Esophagus muscularis mucosa (tissue), 3 donors: ENCODE measurements at regions not wholly inside any gene's neighbourhood (a gene's known extent, or its start where the extent isn't known, plus 50 kb on each side); places are given as distances from the start of the nearest gene placed in this dataset.

Source experiments
- POLR2A ChIP-seq: fragments of 450-650 bp; IDR thresholded peaks from one replicate; pipeline ENCODE4 v1.6.1; 2017; ENCODE audit warnings: antibody characterized with exemption, moderate library complexity, mild to moderate bottlenecking, low read depth
- POLR2AphosphoS5 ChIP-seq, 2 donors: sonication (generic); formaldehyde crosslinking; IDR thresholded peaks; one replicate each; pipeline ENCODE4 v1.6.1; 2017; ENCODE audit warnings: antibody characterized with exemption in 2 of 2
- TF ChIP-seq, protein P1 (sequence below), 3 experiments: fragments of 200-600 bp in 2 of 3; fragments of 450-650 bp in 1 of 3; sonication (generic) in 2 of 3; IDR thresholded peaks; one replicate each; pipeline ENCODE4 v1.5.1; 2017 to 2019; ENCODE audit warnings: antibody characterized with exemption in 3 of 3, mild to moderate bottlenecking in 2 of 3, moderate library complexity in 1 of 3

DNA sequence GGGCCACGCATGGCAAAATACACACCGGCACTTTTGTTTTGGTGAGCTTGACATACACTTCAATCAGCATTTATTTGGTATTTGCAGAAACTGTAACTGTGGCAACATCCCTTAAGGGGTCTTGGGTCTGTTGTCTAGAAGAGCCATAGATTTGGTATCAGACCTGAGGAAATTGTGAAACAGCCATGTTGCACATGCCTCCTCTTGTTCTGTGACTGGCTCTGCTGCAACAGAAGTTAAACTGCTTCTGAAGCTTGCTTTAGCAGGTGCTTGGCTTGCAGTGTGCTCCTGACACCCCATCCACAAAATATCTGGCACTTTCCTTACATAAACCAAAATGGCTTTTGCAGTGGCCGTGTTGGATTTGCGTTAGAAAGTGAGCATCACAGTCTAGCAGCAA lies 247.3 kb downstream of the GATA3 start:
- TF ChIP-seq POLR2A (no peak), POLR2AphosphoS5 (IDR thresholded peaks at IDR 0.05) (no peak)
- TF ChIP-seq, protein P1, sequence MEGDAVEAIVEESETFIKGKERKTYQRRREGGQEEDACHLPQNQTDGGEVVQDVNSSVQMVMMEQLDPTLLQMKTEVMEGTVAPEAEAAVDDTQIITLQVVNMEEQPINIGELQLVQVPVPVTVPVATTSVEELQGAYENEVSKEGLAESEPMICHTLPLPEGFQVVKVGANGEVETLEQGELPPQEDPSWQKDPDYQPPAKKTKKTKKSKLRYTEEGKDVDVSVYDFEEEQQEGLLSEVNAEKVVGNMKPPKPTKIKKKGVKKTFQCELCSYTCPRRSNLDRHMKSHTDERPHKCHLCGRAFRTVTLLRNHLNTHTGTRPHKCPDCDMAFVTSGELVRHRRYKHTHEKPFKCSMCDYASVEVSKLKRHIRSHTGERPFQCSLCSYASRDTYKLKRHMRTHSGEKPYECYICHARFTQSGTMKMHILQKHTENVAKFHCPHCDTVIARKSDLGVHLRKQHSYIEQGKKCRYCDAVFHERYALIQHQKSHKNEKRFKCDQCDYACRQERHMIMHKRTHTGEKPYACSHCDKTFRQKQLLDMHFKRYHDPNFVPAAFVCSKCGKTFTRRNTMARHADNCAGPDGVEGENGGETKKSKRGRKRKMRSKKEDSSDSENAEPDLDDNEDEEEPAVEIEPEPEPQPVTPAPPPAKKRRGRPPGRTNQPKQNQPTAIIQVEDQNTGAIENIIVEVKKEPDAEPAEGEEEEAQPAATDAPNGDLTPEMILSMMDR (IDR thresholded peaks at IDR 0.05) = no peak
